Thymus (tissue), 11 donors: ENCODE measurements at regions not wholly inside any gene's neighbourhood (a gene's known extent, or its start where the extent isn't known, plus 50 kb on each side); places are given as distances from the start of the nearest gene placed in this dataset.
"Not testable (repeated sequence)": the region's sequence is repeated elsewhere in the genome, so short reads cannot be mapped to it uniquely, and the experiment has no call there.

ENCODE experiments used
- DNase-seq, 9 donors: peaks; one replicate each; pipeline ENCODE4 v3.0.0-alpha.2; 2013; ENCODE audit warnings: low spot score in 9 of 9, low read depth in 6 of 9, missing footprints in 1 of 9
- H3K27ac ChIP-seq, 2 donors: one replicate each; pipeline ENCODE4 v1.5.1; 2013; ENCODE audit warnings: control low read depth in 1 of 2, low read depth in 1 of 2, low read length in 1 of 2, mild to moderate bottlenecking in 1 of 2, moderate library complexity in 1 of 2
- H3K27me3 ChIP-seq, 2 donors: one replicate each; pipeline ENCODE4 v1.5.1; 2013; ENCODE audit warnings: low read length in 1 of 2; ENCODE audit not compliant: control insufficient read depth in 2 of 2, insufficient read depth in 1 of 2
- H3K36me3 ChIP-seq, 2 donors: one replicate each; pipeline ENCODE4 v1.5.1; 2013; ENCODE audit warnings: low read length in 1 of 2, mild to moderate bottlenecking in 1 of 2, moderate library complexity in 1 of 2; ENCODE audit not compliant: control insufficient read depth in 2 of 2, insufficient read depth in 2 of 2
- H3K4me1 ChIP-seq, 2 donors: one replicate each; pipeline ENCODE4 v1.5.1; 2013; ENCODE audit warnings: low read length in 2 of 2; ENCODE audit not compliant: control insufficient read depth in 2 of 2, insufficient read depth in 2 of 2
- H3K4me3 ChIP-seq, 2 donors: one replicate each; pipeline ENCODE4 v1.5.1; 2013; ENCODE audit warnings: low read length in 2 of 2, control low read depth in 1 of 2, mild to moderate bottlenecking in 1 of 2
- H3K9me3 ChIP-seq, 2 donors: one replicate each; pipeline ENCODE4 v1.5.1; 2013; ENCODE audit warnings: low read length in 1 of 2, mild to moderate bottlenecking in 1 of 2; ENCODE audit not compliant: control insufficient read depth in 2 of 2, insufficient read depth in 1 of 2
- WGBS: extraction: QIAGEN DNeasy Blood & Tissue Kit; methylation state at CpG from one replicate; pipeline ENCODE4 v1.1.7; 2013; 5-methylcytosine and 5-hydroxymethylcytosine counted together
- donor health status: healthy.

GRCh38 chr12:131192951-131193350 is 239.2 kb downstream of the ADGRD1 start:
- WGBS = 92% methylated on average over 7 of the region's 7 CpGs
- Histone ChIP-seq H3K4me1 (no peaks in the 10 kb centered on the region), H3K4me3 (no peak overlapping the region), H3K9me3 (peaks cover 0 to 13% of the 10 kb centered on the region in 2 donors), H3K27me3 (no peaks in the 10 kb centered on the region), H3K36me3 (no peaks in the 10 kb centered on the region), H3K27ac (no peak overlapping the region)
- DNase-seq = no peak

DNA sequence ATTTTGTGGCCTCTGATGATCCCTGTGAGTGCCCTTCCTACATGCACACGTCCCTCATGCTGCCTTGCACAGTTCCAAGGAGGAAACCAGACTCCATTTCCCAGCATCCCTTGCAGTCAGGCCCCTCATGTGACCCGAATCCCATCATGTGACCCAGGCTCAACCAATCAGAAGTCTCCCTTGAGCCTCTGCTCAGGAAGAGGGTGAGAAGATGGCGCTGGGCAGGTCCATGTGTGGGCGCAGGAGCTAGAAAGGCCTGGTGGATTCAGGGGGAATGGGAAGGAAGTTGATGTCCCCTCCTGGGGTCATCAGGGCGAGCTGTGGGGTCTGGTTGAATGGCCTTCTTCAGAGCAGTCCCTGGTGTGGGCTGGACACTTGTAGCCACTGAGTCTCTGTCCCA is 240.5 kb downstream of the ADGRD1 start:
- Histone ChIP-seq H3K36me3 (no peaks in the 10 kb centered on the region), H3K9me3 (peaks cover 0 to 6% of the 10 kb centered on the region in 2 donors), H3K4me3 (no peak overlapping the region), H3K27me3 (no peaks in the 10 kb centered on the region), H3K27ac (no peak overlapping the region), H3K4me1 (no peaks in the 10 kb centered on the region)
- WGBS = 91% methylated on average over 5 of the region's 5 CpGs
- DNase-seq = no peak

GRCh38 chr12:131195796-131196195 is 242.1 kb downstream of the ADGRD1 start:
- no peaks in the 10 kb centered on the region for H3K36me3 ChIP-seq
- WGBS = 96% methylated on average over 9 of the region's 9 CpGs
- H3K27ac ChIP-seq = no peak overlapping the region
- H3K9me3 ChIP-seq = peaks cover 0 to 6% of the 10 kb centered on the region in 2 donors
- no peak overlapping the region for H3K4me3 ChIP-seq
- no peak for DNase-seq
- H3K4me1 ChIP-seq = no peaks in the 10 kb centered on the region
- no peaks in the 10 kb centered on the region for H3K27me3 ChIP-seq

- H3K9me3 ChIP-seq = peaks cover 0 to 6% of the 10 kb centered on the region in 2 donors
- H3K4me3 ChIP-seq = no peak overlapping the region
- no peak overlapping the region for H3K27ac ChIP-seq
- H3K27me3 ChIP-seq = no peaks in the 10 kb centered on the region
- H3K36me3 ChIP-seq = no peaks in the 10 kb centered on the region
- no peaks in the 10 kb centered on the region for H3K4me1 ChIP-seq
- WGBS = 91% methylated on average over 4 of the region's 4 CpGs
- DNase-seq = no peak
These were observed 242.5 kb downstream of the ADGRD1 start for GRCh38 chr12:131196220-131196619.

GRCh38 chr12:131197490-131197889 is 243.8 kb downstream of the ADGRD1 start:
- no peak overlapping the region for H3K27ac ChIP-seq
- H3K36me3 ChIP-seq = no peaks in the 10 kb centered on the region
- H3K9me3 ChIP-seq = peaks cover 0 to 6% of the 10 kb centered on the region in 2 donors
- no peak for DNase-seq
- H3K4me3 ChIP-seq = no peak overlapping the region
- H3K4me1 ChIP-seq = no peaks in the 10 kb centered on the region
- no peaks in the 10 kb centered on the region for H3K27me3 ChIP-seq
- WGBS = 95% methylated on average over 7 of the region's 7 CpGs

DNA sequence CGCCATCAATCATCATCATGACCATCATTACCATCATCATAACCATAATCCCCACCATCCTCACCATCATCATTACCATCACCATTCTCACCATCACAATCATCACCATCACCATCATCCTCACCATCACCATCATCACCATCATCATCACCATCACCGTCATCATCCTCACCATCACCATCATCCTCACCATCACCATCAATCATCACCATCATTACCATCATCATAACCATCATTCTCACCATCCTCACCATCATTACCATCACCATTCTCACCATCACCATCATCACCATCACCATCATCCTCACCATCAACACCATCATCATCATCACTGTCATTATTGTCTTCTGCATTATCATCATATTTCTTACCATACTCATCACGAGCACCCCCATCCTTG is 245.5 kb downstream of the ADGRD1 start:
- Histone ChIP-seq H3K4me1 (no peaks in the 10 kb centered on the region), H3K27ac (no peak overlapping the region), H3K27me3 (no peaks in the 10 kb centered on the region), H3K9me3 (peaks cover 0 to 3% of the 10 kb centered on the region in 2 donors), H3K36me3 (no peaks in the 10 kb centered on the region), H3K4me3 (no peak overlapping the region)
- 85% methylated on average over 3 of the region's 3 CpGs for WGBS
- DNase-seq = no peak

DNA sequence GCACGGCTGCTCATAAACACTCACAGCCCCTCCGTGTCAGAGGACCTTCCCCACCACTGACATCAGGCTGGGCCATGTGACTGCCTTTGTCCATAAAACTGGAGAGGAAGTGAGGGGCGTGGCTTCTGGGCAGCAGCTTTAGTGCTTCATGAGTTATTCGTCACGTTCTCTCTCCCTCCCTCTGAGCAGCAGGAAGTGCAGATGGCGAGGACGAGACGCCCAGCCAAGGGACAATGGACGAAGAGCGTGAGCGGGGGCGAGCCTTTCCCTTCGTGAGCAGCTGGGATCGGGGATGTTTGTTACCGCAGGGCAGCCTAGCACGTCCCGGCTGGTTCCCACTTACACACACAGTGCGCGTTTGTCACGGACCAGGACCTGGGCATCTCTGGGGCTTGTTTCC is 248.2 kb downstream of the ADGRD1 start:
- not testable (repeated sequence) for H3K4me1 ChIP-seq, H3K36me3 ChIP-seq, H3K4me3 ChIP-seq, H3K27ac ChIP-seq, H3K27me3 ChIP-seq, DNase-seq, H3K9me3 ChIP-seq
- WGBS = no CpG with 5 or more reads among the region's 20 CpGs

GRCh38 chr12:131202592-131203378 is 249.1 kb downstream of the ADGRD1 start:
- DNase-seq = no peak
- Histone ChIP-seq H3K36me3 (no peaks in the 10 kb centered on the region), H3K4me3 (no peak overlapping the region), H3K27ac (no peak overlapping the region), H3K27me3 (no peaks in the 10 kb centered on the region), H3K9me3 (no peaks in the 10 kb centered on the region), H3K4me1 (no peaks in the 10 kb centered on the region)
- WGBS = 92% methylated on average over 40 of the region's 40 CpGs

- Histone ChIP-seq H3K36me3 (no peaks in the 10 kb centered on the region), H3K27ac (no peak overlapping the region), H3K27me3 (no peaks in the 10 kb centered on the region), H3K4me3 (no peak overlapping the region), H3K4me1 (no peaks in the 10 kb centered on the region), H3K9me3 (no peaks in the 10 kb centered on the region)
- 93% methylated on average over 25 of the region's 25 CpGs for WGBS
- no peak for DNase-seq
These were observed 250.1 kb downstream of the ADGRD1 start for GRCh38 chr12:131203666-131204415.
